Central memory CD8-positive, alpha-beta T cell (primary cell): ENCODE measurements at regions not wholly inside any gene's neighbourhood (a gene's known extent, or its start where the extent isn't known, plus 50 kb on each side); places are given as distances from the start of the nearest gene placed in this dataset.
"Not testable (repeated sequence)": the region's sequence is repeated elsewhere in the genome, so short reads cannot be mapped to it uniquely, and the experiment has no call there.

Experiments
- ATAC-seq: fragments of 150-1000 bp; cut with Tn5 transposase; replicated peaks from 2 replicates; pipeline ENCODE4 v1.10.0; 2022; ENCODE audit warnings: mild to moderate bottlenecking, moderate FRiP score, moderate number of reproducible peaks; ENCODE audit not compliant: poor library complexity, severe bottlenecking; ENCODE audit errors: extremely low read depth
- DNase-seq, 2 donors: peaks; one replicate each; pipeline ENCODE4 v3.0.0; 2021; ENCODE audit warnings: low spot score in 2 of 2
- H3K27ac Mint-ChIP-seq: one replicate; pipeline ENCODE4 v1.8.0; 2022; ENCODE audit warnings: low read depth, mild to moderate bottlenecking, moderate library complexity, mixed read lengths
- H3K27me3 Mint-ChIP-seq: one replicate; pipeline ENCODE4 v1.8.0; 2022; ENCODE audit warnings: mixed read lengths
- H3K36me3 Mint-ChIP-seq: one replicate; pipeline ENCODE4 v1.8.0; 2022; ENCODE audit warnings: mild to moderate bottlenecking, moderate library complexity, mixed read lengths; ENCODE audit not compliant: insufficient read depth
- H3K4me1 Mint-ChIP-seq: one replicate; pipeline ENCODE4 v1.8.0; 2022; ENCODE audit warnings: mixed read lengths
- H3K4me3 Mint-ChIP-seq: one replicate; pipeline ENCODE4 v1.8.0; 2022; ENCODE audit warnings: mild to moderate bottlenecking, moderate library complexity, mixed read lengths
- H3K9me3 Mint-ChIP-seq: one replicate; pipeline ENCODE4 v1.8.0; 2022; ENCODE audit warnings: mixed read lengths

GRCh38 chr2:87693882-87694281 is 54.0 kb upstream of the PLGLB2 start:
- not testable (repeated sequence) for H3K4me3 Mint-ChIP-seq, H3K9me3 Mint-ChIP-seq, H3K4me1 Mint-ChIP-seq, DNase-seq, H3K27ac Mint-ChIP-seq, ATAC-seq, H3K27me3 Mint-ChIP-seq, H3K36me3 Mint-ChIP-seq

GRCh38 chr2:87695596-87696323 is 52.1 kb upstream of the PLGLB2 start:
- H3K27me3 Mint-ChIP-seq, H3K27ac Mint-ChIP-seq, H3K4me3 Mint-ChIP-seq, H3K9me3 Mint-ChIP-seq, ATAC-seq, H3K4me1 Mint-ChIP-seq, DNase-seq, H3K36me3 Mint-ChIP-seq: not testable (repeated sequence)
